ENCODE measurements at regions not wholly inside any gene's neighbourhood (a gene's known extent, or its start where the extent isn't known, plus 50 kb on each side); places are given as distances from the start of the nearest gene placed in this dataset.

DNA sequence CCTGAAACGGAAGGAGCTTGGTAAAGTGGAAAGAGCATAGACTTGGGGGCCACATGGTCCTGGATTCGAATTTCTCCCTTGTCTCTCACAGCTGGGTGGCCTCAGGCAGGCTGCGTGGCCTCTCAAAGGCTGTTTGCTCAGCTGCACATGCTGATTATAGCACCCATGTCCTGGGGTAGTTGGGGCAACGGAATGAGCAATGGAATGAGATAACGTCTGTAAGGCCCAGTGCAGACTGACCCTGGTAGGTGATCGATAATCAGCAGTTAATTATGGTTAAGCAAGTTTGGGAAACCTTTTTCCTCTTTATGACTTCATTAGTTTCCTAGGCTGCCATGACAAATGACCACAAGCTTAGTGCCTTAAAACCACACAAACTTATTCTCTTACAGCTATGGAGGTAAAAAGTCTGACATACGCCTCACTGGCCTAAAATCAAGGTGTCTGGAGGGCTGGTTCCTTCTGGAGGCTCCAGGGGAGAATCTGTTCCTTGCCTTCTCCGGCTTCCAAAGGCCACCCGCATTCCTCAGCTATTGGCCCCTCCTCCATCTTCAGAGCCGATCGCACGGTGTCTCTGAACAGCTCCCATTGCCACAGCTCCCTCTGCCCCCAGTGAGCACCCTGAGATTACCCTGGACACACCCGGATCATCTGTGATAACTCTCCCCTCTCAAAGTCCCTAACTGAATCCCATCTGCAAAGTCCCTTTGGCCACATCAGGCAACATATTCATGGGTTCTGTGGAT is 294.9 kb upstream of the FOXF1 start:
- ChIA-PET CTCF (interaction anchor here (0.6 kb wide), 2 partner anchors 10 to 187 kb away, joined by 3 read pairs; no protein-coding TSS in a partner anchor), POLR2A (ENCODE audit: low non-redundant PET) (no interaction called here)

DNA sequence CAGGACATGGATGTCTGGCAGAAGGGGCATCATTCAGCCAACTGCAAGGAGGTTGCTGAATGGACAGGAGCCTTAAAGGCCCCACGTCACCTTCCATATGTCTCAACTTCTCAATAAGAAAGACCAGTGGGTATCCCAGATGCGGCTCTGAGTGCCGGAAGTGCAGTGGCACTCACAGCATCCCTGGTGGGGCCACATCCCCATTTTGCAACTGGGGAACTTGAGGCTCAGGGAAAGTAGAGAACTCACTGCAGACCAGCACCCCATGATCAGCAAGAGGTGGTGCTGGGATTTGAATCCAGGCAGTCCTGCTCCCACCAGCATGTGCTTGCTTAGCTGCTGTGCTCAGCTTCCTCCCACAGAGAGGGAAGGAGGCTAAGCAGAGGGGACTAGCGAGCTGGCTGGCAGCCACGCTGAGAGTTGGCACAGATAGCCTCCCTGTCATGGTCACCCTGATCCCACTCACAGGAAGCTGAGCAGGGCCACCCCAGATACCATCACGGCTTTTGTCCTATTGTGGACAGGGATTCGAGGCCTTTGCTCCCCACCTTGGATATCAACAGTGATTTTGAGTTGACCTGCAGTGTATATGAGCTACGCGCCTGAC is 294.2 kb upstream of the FOXF1 start:
- no peak overlapping the region for H3K27ac ChIP-seq
- ChIA-PET CTCF (no interaction called here), POLR2A (ENCODE audit: low non-redundant PET) (no interaction called here)
- TF ChIP-seq, protein P1, sequence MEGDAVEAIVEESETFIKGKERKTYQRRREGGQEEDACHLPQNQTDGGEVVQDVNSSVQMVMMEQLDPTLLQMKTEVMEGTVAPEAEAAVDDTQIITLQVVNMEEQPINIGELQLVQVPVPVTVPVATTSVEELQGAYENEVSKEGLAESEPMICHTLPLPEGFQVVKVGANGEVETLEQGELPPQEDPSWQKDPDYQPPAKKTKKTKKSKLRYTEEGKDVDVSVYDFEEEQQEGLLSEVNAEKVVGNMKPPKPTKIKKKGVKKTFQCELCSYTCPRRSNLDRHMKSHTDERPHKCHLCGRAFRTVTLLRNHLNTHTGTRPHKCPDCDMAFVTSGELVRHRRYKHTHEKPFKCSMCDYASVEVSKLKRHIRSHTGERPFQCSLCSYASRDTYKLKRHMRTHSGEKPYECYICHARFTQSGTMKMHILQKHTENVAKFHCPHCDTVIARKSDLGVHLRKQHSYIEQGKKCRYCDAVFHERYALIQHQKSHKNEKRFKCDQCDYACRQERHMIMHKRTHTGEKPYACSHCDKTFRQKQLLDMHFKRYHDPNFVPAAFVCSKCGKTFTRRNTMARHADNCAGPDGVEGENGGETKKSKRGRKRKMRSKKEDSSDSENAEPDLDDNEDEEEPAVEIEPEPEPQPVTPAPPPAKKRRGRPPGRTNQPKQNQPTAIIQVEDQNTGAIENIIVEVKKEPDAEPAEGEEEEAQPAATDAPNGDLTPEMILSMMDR (conservative IDR thresholded peaks at IDR 0.05; ENCODE audit: low read depth): no peak
- DNase-seq (ENCODE audit: low spot score): no peak

More for the DNA sequence above, 294.9 kb upstream of the FOXF1 start:
- TF ChIP-seq, protein P1 (conservative IDR thresholded peaks at IDR 0.05; ENCODE audit: low read depth): no peak
- DNase-seq (ENCODE audit: low spot score): no peak
- no peak overlapping the region for H3K27ac ChIP-seq

GRCh38 chr16:86216591-86216990 is 293.7 kb upstream of the FOXF1 start:
- CTCF ChIA-PET: no interaction called here
- POLR2A ChIA-PET (ENCODE audit: low non-redundant PET): no interaction called here

DNA sequence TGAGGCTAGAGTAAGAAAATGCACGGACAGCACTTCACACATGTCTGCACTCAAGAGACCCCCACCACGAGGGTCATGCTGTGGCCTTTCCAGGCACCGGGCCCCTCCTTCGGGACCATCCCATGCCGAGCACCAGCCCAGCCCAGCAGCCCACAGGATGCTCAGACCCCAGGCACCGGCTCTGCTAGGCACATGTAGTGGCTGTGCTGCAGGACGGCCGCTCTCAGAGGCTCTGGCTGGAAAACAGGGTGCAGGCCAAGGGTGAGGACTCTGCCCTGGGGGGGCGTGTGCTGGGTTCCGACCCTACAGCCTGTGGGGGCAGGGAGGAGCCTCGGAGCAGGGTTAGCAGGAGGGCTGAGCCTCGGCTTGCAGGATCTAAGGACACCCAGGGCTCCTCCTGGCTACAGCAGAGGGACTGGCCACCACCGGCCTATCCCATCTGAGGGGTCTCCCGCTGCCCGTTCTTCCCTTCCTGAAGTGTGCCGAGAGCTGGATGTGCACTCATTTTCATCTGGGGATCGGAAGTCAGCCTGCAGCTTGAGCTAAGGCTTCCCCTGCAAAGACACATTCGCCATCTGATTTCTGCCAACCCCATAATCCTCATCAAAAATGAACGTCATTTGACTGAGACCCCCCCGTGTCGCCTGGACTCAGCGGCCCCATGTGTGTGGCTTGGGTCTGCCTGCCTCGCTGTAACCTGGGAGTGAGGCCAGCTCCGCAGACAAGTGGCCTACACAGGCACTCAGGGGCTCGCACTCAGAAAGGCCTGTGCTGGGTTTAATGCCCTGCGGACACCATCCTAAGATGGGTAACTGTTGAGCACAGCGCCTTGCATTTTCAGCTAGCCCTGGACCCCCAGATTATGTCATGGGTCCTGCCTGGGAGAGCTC is 293.1 kb upstream of the FOXF1 start:
- CTCF ChIA-PET: no interaction called here

More at GRCh38 chr16:86216591-86216990, 293.7 kb upstream of the FOXF1 start:
- H3K27ac ChIP-seq: no peak overlapping the region
- TF ChIP-seq, protein P1 (conservative IDR thresholded peaks at IDR 0.05; ENCODE audit: low read depth): no peak
- DNase-seq (ENCODE audit: low spot score): no peak

GRCh38 chr16:86217891-86218270 is 292.4 kb upstream of the FOXF1 start:
- TF ChIP-seq, protein P1 (conservative IDR thresholded peaks at IDR 0.05; ENCODE audit: low read depth): no peak
- no peak overlapping the region for H3K27ac ChIP-seq
- ChIA-PET CTCF (no interaction called here), POLR2A (ENCODE audit: low non-redundant PET) (no interaction called here)
- no peak for DNase-seq (ENCODE audit: low spot score)

More for the DNA sequence above, 293.1 kb upstream of the FOXF1 start:
- POLR2A ChIA-PET (ENCODE audit: low non-redundant PET): no interaction called here
- no peak for DNase-seq (ENCODE audit: low spot score)
- TF ChIP-seq, protein P1 (conservative IDR thresholded peaks at IDR 0.05; ENCODE audit: low read depth): no peak
- no peak overlapping the region for H3K27ac ChIP-seq

- ChIA-PET CTCF (no interaction called here), POLR2A (ENCODE audit: low non-redundant PET) (no interaction called here)
- no peak overlapping the region for H3K27ac ChIP-seq
- TF ChIP-seq, protein P1 (conservative IDR thresholded peaks at IDR 0.05; ENCODE audit: low read depth): no peak
- DNase-seq (ENCODE audit: low spot score): no peak
These were observed 291.7 kb upstream of the FOXF1 start for GRCh38 chr16:86218479-86219170.
